Memory B cell (primary cell): ENCODE measurements at regions not wholly inside any gene's neighbourhood (a gene's known extent, or its start where the extent isn't known, plus 50 kb on each side); places are given as distances from the start of the nearest gene placed in this dataset.
"Not testable (repeated sequence)": the region's sequence is repeated elsewhere in the genome, so short reads cannot be mapped to it uniquely, and the experiment has no call there.

Experiments used
- ATAC-seq: fragments of 150-1000 bp; cut with Tn5 transposase; 2 replicates; pipeline ENCODE4 v1.10.0; 2021; ENCODE audit warnings: low read depth, mild to moderate bottlenecking, moderate library complexity
- DNase-seq, 2 donors: peaks; one replicate each; pipeline ENCODE4 v3.0.0; 2022; ENCODE audit warnings: low spot score in 2 of 2
- H3K27ac Mint-ChIP-seq: one replicate; pipeline ENCODE4 v1.8.0; 2022; ENCODE audit warnings: mild to moderate bottlenecking, moderate library complexity, mixed read lengths
- H3K27me3 Mint-ChIP-seq: one replicate; pipeline ENCODE4 v1.8.0; 2022; ENCODE audit warnings: mixed read lengths
- H3K36me3 Mint-ChIP-seq: one replicate; pipeline ENCODE4 v1.8.0; 2022; ENCODE audit warnings: mild to moderate bottlenecking, mixed read lengths
- H3K4me1 Mint-ChIP-seq: one replicate; pipeline ENCODE4 v1.8.0; 2022; ENCODE audit warnings: mixed read lengths
- H3K4me3 Mint-ChIP-seq: one replicate; pipeline ENCODE4 v1.8.0; 2022; ENCODE audit warnings: mild to moderate bottlenecking, moderate library complexity, mixed read lengths
- H3K9me3 Mint-ChIP-seq: one replicate; pipeline ENCODE4 v1.8.0; 2022; ENCODE audit warnings: mixed read lengths

- H3K27ac Mint-ChIP-seq, result no peak overlapping the region
- DNase-seq (no peak), ATAC-seq (no peak)
- peaks cover 2% of the 10 kb centered on the region for H3K4me1 Mint-ChIP-seq
- H3K36me3 Mint-ChIP-seq, result no peaks in the 10 kb centered on the region
- H3K4me3 Mint-ChIP-seq, result no peak overlapping the region
- H3K27me3 Mint-ChIP-seq, result peaks cover 2% of the 10 kb centered on the region
- H3K9me3 Mint-ChIP-seq, result no peaks in the 10 kb centered on the region
These were observed 351.2 kb upstream of the SGO1 start for GRCh38 chr3:20537234-20537633.

- Mint-ChIP-seq H3K27ac (no peak overlapping the region), H3K36me3 (no peaks in the 10 kb centered on the region), H3K27me3 (peaks cover 2% of the 10 kb centered on the region), H3K4me3 (no peak overlapping the region), H3K4me1 (peaks cover 2% of the 10 kb centered on the region), H3K9me3 (no peaks in the 10 kb centered on the region)
- DNase-seq, result no peak
- ATAC-seq, result no peak
These were observed 343.9 kb upstream of the SGO1 start for GRCh38 chr3:20529911-20530310.

DNA sequence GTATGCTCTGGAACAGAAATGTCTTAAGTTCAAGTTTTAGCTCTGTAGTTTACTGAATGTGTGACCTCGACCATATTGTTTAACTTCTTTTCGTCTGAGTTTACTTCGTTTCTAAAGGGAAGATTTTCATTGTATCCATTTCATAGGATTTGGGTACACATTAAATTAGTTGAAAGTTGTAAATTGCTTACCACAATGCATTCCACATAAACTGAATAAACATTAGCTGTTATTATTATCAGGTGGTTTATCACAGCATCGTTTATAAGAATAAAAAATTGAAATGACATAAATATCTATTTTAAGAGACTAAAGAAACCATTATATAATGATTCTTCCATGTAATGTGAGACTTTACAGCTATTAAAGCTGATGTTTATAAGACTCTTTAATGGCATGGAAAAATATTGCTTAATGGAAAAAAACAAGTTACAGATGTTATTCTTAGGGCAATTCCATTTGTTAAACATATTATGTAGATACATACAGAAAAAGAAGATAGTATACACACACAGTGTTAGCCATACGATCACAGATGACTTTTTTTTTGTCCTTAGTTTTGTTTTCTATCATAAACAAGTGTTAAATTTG, 342.3 kb upstream of the SGO1 start:
- Mint-ChIP-seq H3K4me1 (no peaks in the 10 kb centered on the region), H3K27ac (no peak overlapping the region), H3K27me3 (no peaks in the 10 kb centered on the region), H3K36me3 (no peaks in the 10 kb centered on the region), H3K4me3 (no peak overlapping the region), H3K9me3 (no peaks in the 10 kb centered on the region)
- no peak for DNase-seq
- ATAC-seq, result no peak

DNA sequence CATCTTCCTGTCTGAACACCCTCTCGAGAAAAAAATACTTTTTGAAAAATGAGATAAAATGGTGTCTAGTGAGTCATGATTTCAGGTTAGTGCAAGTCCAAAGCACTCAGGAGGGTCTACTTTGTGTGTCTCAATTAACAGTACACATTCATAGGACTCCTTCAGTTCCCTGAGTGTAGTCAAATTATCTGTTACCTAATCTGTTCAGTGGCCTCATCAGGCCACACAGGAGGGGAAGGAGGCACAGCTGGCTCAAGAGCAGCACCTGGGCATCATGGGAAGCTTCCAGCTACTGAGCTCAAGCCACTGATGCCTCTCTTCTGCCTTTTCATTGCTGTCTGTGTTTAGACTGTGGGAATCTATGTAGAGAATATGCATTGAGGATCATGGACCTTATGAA, 341.4 kb upstream of the SGO1 start:
- no peaks in the 10 kb centered on the region for H3K4me1 Mint-ChIP-seq
- H3K27ac Mint-ChIP-seq, result no peak overlapping the region
- no peaks in the 10 kb centered on the region for H3K27me3 Mint-ChIP-seq
- ATAC-seq, result no peak
- H3K36me3 Mint-ChIP-seq, result no peaks in the 10 kb centered on the region
- no peak for DNase-seq
- no peaks in the 10 kb centered on the region for H3K9me3 Mint-ChIP-seq
- no peak overlapping the region for H3K4me3 Mint-ChIP-seq

- no peaks in the 10 kb centered on the region for H3K36me3 Mint-ChIP-seq
- DNase-seq (no peak), ATAC-seq (no peak)
- peaks cover 3% of the 10 kb centered on the region for H3K9me3 Mint-ChIP-seq
- H3K27me3 Mint-ChIP-seq, result no peaks in the 10 kb centered on the region
- H3K4me1 Mint-ChIP-seq, result no peaks in the 10 kb centered on the region
- H3K4me3 Mint-ChIP-seq, result no peak overlapping the region
- no peak overlapping the region for H3K27ac Mint-ChIP-seq
These were observed 338.3 kb upstream of the SGO1 start for GRCh38 chr3:20524328-20524727.

DNA sequence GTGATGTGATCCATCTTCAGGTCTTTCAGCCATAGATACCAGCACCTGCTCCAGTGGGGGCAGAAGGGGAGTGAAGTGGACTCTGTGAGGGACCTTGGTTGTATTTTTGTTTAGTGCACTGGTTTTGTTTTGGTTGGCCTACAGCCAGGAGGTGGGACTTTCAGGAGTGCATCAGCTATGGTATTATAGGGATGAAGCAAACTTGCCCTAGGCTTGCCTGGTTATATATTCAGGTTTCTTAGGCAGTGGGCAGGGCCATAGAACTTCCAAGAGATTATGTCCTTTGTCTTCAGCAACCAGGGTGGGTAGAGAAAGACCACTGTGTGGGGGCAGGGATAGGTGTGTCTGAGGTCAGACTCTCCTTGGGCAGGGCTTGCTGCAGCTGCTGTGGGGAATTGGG, 337.3 kb upstream of the SGO1 start:
- no peak for DNase-seq
- peaks cover 3% of the 10 kb centered on the region for H3K9me3 Mint-ChIP-seq
- no peaks in the 10 kb centered on the region for H3K27me3 Mint-ChIP-seq
- no peak overlapping the region for H3K27ac Mint-ChIP-seq
- H3K4me1 Mint-ChIP-seq, result no peaks in the 10 kb centered on the region
- no peak overlapping the region for H3K4me3 Mint-ChIP-seq
- H3K36me3 Mint-ChIP-seq, result no peaks in the 10 kb centered on the region
- no peak for ATAC-seq

DNA sequence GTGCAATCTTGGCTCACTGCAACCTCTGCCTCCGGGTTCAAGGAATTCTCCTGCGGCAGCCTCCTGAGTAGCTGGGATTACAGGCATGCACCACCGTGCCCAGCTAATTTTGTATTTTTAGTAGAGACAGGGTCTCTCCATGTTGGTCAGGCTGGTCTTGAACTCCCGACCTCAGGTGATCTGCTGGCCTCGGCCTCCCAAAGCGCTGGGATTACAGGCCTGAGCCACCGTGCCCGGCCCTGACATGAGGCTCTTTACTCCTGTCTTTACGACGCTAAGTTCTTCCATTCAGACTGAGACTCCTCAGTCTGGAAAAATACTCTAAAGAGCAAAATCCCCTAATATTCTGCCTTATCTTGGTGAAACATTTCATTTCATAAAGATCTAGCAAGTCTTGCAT, 331.3 kb upstream of the SGO1 start:
- H3K4me3 Mint-ChIP-seq, H3K27me3 Mint-ChIP-seq: not testable (repeated sequence)

DNA sequence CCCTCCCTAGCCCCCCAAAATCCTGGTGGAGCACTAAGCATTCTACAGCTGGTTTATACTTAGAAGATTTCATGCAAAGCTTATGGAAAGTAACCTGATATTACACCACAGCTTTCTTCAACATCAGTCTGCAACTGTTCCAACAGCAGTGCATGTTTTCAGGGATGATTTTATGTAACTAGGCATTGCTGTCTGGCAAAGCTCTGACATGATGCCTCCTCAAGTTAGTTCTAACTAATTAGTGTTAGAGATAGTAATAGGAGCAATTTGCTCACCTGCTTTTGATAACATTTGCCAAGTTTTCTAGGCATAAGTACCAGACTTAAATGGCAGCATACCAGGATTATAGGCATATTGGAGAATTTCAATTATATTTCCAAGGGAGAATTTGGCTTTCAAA, 330.3 kb upstream of the SGO1 start:
- Mint-ChIP-seq H3K27me3 (peaks cover 6% of the 10 kb centered on the region), H3K9me3 (peaks cover 3% of the 10 kb centered on the region), H3K4me3 (no peak overlapping the region), H3K27ac (no peak overlapping the region), H3K36me3 (no peaks in the 10 kb centered on the region), H3K4me1 (no peaks in the 10 kb centered on the region)
- ATAC-seq, result no peak
- no peak for DNase-seq

More for the DNA sequence above, 331.3 kb upstream of the SGO1 start:
- not testable (repeated sequence) for DNase-seq, H3K27ac Mint-ChIP-seq, H3K36me3 Mint-ChIP-seq, H3K9me3 Mint-ChIP-seq, ATAC-seq, H3K4me1 Mint-ChIP-seq

DNA sequence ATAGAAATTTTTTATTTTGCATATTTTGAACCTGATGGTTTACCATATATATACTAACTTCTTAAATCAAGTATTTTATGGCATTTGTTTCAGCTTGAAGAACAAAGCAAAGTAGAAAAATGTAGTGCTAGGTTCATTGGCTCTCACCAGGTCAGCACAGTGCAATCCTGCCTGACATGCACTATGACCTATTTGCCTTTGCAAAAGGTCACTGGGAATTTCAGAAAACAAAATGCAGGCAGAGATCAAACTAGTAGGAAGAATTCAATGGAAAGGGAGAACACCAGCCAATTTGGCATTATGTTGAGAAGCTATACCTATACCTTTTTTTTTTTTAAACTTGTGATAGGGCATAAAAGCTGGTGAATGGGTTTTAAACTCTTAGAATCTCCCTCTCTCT, 329.8 kb upstream of the SGO1 start:
- Mint-ChIP-seq H3K27ac (no peak overlapping the region), H3K4me3 (no peak overlapping the region), H3K9me3 (peaks cover 3% of the 10 kb centered on the region), H3K27me3 (peaks cover 6% of the 10 kb centered on the region), H3K4me1 (no peaks in the 10 kb centered on the region), H3K36me3 (no peaks in the 10 kb centered on the region)
- ATAC-seq (no peak), DNase-seq (no peak)

GRCh38 chr3:20511863-20512505, 326.0 kb upstream of the SGO1 start:
- ATAC-seq (no peak), DNase-seq (no peak)
- peaks cover 3% of the 10 kb centered on the region for H3K9me3 Mint-ChIP-seq

DNA sequence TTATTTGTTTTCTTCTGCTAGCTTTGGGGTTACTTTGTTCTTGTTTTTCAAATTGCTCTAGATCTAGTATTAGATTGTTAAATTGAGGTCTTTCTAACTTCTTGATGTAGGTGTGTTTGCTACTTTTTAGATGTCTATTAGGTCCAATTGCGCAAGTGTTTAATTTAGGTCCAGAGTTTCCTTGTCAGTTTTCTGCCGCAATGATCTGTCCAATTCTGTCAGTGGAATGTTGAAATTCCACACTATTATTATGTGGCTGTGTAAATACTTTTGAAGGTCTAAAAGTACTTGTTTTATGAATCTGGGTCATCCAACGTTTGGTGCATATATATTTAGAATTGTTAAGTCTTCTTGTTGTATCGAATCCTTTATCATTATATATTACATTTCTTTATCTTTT, 324.4 kb upstream of the SGO1 start:
- Mint-ChIP-seq H3K4me1 (no peaks in the 10 kb centered on the region), H3K36me3 (peaks cover 2% of the 10 kb centered on the region), H3K27ac (no peak overlapping the region)

More at GRCh38 chr3:20511863-20512505, 326.0 kb upstream of the SGO1 start:
- no peak overlapping the region for H3K4me3 Mint-ChIP-seq
- H3K27ac Mint-ChIP-seq, result no peak overlapping the region
- H3K4me1 Mint-ChIP-seq, result no peaks in the 10 kb centered on the region
- peaks cover 2% of the 10 kb centered on the region for H3K36me3 Mint-ChIP-seq
- H3K27me3 Mint-ChIP-seq, result peaks cover 6% of the 10 kb centered on the region

GRCh38 chr3:20503394-20504082, 317.5 kb upstream of the SGO1 start:
- no peak overlapping the region for H3K27ac Mint-ChIP-seq
- ATAC-seq (no peak), DNase-seq (no peak)
- H3K4me3 Mint-ChIP-seq, result no peak overlapping the region
- H3K4me1 Mint-ChIP-seq, result no peaks in the 10 kb centered on the region
- H3K36me3 Mint-ChIP-seq, result peaks cover 10% of the 10 kb centered on the region
- peaks cover 16% of the 10 kb centered on the region for H3K9me3 Mint-ChIP-seq
- H3K27me3 Mint-ChIP-seq, result no peaks in the 10 kb centered on the region

More for the DNA sequence above, 324.4 kb upstream of the SGO1 start:
- peaks cover 6% of the 10 kb centered on the region for H3K27me3 Mint-ChIP-seq
- no peak overlapping the region for H3K4me3 Mint-ChIP-seq
- ATAC-seq (no peak), DNase-seq (no peak)
- H3K9me3 Mint-ChIP-seq, result peaks cover 9% of the 10 kb centered on the region

DNA sequence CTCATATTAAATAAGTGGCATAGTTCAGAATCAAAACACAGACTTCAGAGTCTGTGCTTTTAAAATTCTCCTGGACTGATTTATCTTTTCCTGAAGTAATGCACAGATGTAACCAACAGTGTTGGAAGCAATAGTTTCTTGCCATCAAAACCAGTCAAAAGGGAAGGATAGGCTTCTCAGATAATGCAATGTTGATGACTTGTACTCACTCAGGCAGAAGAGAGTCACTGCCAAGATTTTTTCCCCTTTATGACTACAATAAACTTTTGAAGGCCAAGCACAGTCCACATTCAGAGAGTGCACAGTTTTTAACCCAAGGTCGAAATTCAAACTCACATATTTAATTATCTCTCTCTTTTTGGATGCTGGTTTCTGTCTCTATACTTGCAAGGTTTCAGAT, 305.0 kb upstream of the SGO1 start:
- no peak overlapping the region for H3K27ac Mint-ChIP-seq
- peaks cover 10% of the 10 kb centered on the region for H3K9me3 Mint-ChIP-seq
- no peaks in the 10 kb centered on the region for H3K27me3 Mint-ChIP-seq
- DNase-seq, result no peak
- H3K4me3 Mint-ChIP-seq, result no peak overlapping the region
- peaks cover 6% of the 10 kb centered on the region for H3K36me3 Mint-ChIP-seq
- no peaks in the 10 kb centered on the region for H3K4me1 Mint-ChIP-seq
- ATAC-seq, result no peak

DNA sequence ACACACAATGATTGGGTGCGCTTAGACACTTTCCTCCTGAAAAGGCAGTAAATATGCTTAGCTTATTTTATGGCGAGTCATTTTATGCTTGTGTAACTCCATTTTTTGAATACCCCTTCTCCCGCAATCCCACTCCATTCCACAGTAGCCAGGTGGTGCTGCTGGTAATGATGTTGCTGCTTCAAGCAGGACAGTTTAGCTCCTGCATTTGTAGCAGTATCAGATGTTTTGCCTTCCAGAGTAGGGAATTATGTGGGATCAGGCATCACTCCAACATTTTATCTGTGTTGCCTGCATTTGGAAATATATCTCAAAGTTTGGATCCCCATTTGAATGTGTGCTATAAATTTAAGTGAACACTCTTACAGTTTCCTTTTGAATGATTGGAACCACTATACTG, 302.1 kb upstream of the SGO1 start:
- H3K27ac Mint-ChIP-seq, result no peak overlapping the region
- DNase-seq (no peak), ATAC-seq (no peak)
- no peak overlapping the region for H3K4me3 Mint-ChIP-seq
- no peaks in the 10 kb centered on the region for H3K4me1 Mint-ChIP-seq
- H3K27me3 Mint-ChIP-seq, result no peaks in the 10 kb centered on the region
- peaks cover 9% of the 10 kb centered on the region for H3K9me3 Mint-ChIP-seq
- peaks cover 1% of the 10 kb centered on the region for H3K36me3 Mint-ChIP-seq

DNA sequence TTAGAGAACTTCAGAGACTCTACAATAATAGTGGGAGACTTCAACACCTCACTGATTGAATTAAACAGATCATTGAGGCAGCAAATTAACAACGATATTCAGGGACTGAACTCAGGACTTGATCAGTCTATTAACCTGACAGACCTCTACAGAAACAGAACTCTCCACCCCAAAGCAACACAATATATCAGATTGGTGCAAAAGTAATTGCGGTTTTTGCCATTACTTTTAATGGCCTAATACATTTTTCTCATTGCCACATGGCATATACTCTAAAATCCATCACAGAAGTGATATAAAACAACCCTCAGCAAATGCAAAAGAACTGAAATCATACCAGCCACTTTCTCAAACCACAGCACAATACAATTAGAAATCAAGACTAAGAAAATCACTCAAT, 298.1 kb upstream of the SGO1 start:
- peaks cover 6% of the 10 kb centered on the region for H3K36me3 Mint-ChIP-seq
- peaks cover 14% of the 10 kb centered on the region for H3K9me3 Mint-ChIP-seq
- H3K27me3 Mint-ChIP-seq, result no peaks in the 10 kb centered on the region
- DNase-seq (no peak), ATAC-seq (no peak)
- no peak overlapping the region for H3K27ac Mint-ChIP-seq
- H3K4me3 Mint-ChIP-seq, result no peak overlapping the region
- no peaks in the 10 kb centered on the region for H3K4me1 Mint-ChIP-seq
